ENCODE measurements at regions not wholly inside any gene's neighbourhood (a gene's known extent, or its start where the extent isn't known, plus 50 kb on each side); places are given as distances from the start of the nearest gene placed in this dataset.

GRCh38 chr1:185439727-185440415 lies 122.8 kb upstream of the IVNS1ABP start:
- TF ChIP-seq ZNF512 (CRISPR knock-in tag; IDR thresholded peaks at IDR 0.05) (no peak), ATF7 (IDR thresholded peaks at IDR 0.05) (peak; percentile 36; the same call in 1 of the 2 replicates), ATF7 (CRISPR knock-in tag; IDR thresholded peaks at IDR 0.05) (no peak)
- Histone ChIP-seq H3K27me3 (ENCODE audit: control insufficient read depth in 1 of 2, insufficient read depth in 2 of 2, low read length in 2 of 2) (no peaks in the 10 kb centered on the region), H3K4me3 (replicated peaks in 1 of 3; ENCODE audit: insufficient read depth in 1 of 3, low read depth in 2 of 3, low read length in 3 of 3) (no peak overlapping the region), H3K9ac (ENCODE audit: insufficient read depth, low read depth, low read length) (no peak overlapping the region), H2AFZ (ENCODE audit: low read length) (no peak overlapping the region), H4K20me1 (ENCODE audit: insufficient read depth, low read length) (no peaks in the 10 kb centered on the region), H3K9me3 (ENCODE audit: low read length) (no peaks in the 10 kb centered on the region), H3K27ac (ENCODE audit: extremely low read length, insufficient read depth, low read length) (no peak overlapping the region), H3K4me2 (ENCODE audit: low read depth, low read length) (no peak overlapping the region), H3K79me2 (ENCODE audit: insufficient read depth, low read length) (no peaks in the 10 kb centered on the region), H3K36me3 (replicated peaks in 1 of 2; ENCODE audit: control insufficient read depth in 1 of 2, insufficient read depth in 2 of 2, low read length in 2 of 2) (no peaks in the 10 kb centered on the region), H3K4me1 (ENCODE audit: insufficient read depth, low read length) (no peaks in the 10 kb centered on the region)
- no TSS peak for BruUV-seq (replicated peaks)
- DNase-seq (ENCODE audit: low spot score) (no peak), FAIRE-seq (no peak), ATAC-seq (no peak)
- ChIA-PET CTCF (ENCODE audit: low intra/inter-chr PET ratio, low total read pairs) (no interaction called here), POLR2A (no interaction called here)
- intact Hi-C loops (cut with micrococcal nuclease; ENCODE audit: unreplicated experiment): no loop called here
- WGBS (ENCODE audit: low lambda C conversion rate): 0% methylated on average over 1 of the region's 1 CpG
- in situ Hi-C loops (cut with HindIII; ENCODE audit: extremely low pct_ligation_motif_present, low pct_unique_long_range_greater_than_20kb): no loop called here

- Histone ChIP-seq H3K4me3 (replicated peaks in 1 of 3; ENCODE audit: insufficient read depth in 1 of 3, low read depth in 2 of 3, low read length in 3 of 3) (no peak overlapping the region), H3K9ac (ENCODE audit: insufficient read depth, low read depth, low read length) (no peak overlapping the region), H3K4me1 (ENCODE audit: insufficient read depth, low read length) (no peaks in the 10 kb centered on the region), H2AFZ (ENCODE audit: low read length) (no peak overlapping the region), H3K27me3 (ENCODE audit: control insufficient read depth in 1 of 2, insufficient read depth in 2 of 2, low read length in 2 of 2) (no peaks in the 10 kb centered on the region), H3K9me3 (ENCODE audit: low read length) (no peaks in the 10 kb centered on the region), H4K20me1 (ENCODE audit: insufficient read depth, low read length) (no peaks in the 10 kb centered on the region), H3K4me2 (ENCODE audit: low read depth, low read length) (no peak overlapping the region), H3K79me2 (ENCODE audit: insufficient read depth, low read length) (no peaks in the 10 kb centered on the region), H3K27ac (ENCODE audit: extremely low read length, insufficient read depth, low read length) (no peak overlapping the region), H3K36me3 (replicated peaks in 1 of 2; ENCODE audit: control insufficient read depth in 1 of 2, insufficient read depth in 2 of 2, low read length in 2 of 2) (no peaks in the 10 kb centered on the region)
- ChIA-PET POLR2A (no interaction called here), CTCF (ENCODE audit: low intra/inter-chr PET ratio, low total read pairs) (no interaction called here)
- in situ Hi-C loops (cut with HindIII; ENCODE audit: extremely low pct_ligation_motif_present, low pct_unique_long_range_greater_than_20kb): no loop called here
- BruUV-seq (replicated peaks): no TSS peak
- no peak for DNase-seq (ENCODE audit: low spot score)
- no peak for FAIRE-seq
- no peak for ATAC-seq
- intact Hi-C loops (cut with micrococcal nuclease; ENCODE audit: unreplicated experiment): no loop called here
- TF ChIP-seq, protein P1, sequence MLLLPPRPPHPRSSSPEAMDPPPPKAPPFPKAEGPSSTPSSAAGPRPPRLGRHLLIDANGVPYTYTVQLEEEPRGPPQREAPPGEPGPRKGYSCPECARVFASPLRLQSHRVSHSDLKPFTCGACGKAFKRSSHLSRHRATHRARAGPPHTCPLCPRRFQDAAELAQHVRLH (CRISPR knock-in tag; IDR thresholded peaks at IDR 0.05; ENCODE audit: borderline replicate concordance, low read depth): no peak
- TF ChIP-seq ZNF703 (CRISPR knock-in tag; IDR thresholded peaks at IDR 0.05; ENCODE audit: borderline replicate concordance): no peak
- TF ChIP-seq ZMYM3 (CRISPR knock-in tag; IDR thresholded peaks at IDR 0.05): no peak
- TF ChIP-seq ZNF543 (CRISPR knock-in tag; IDR thresholded peaks at IDR 0.05): no peak
- TF ChIP-seq SMAD1 (CRISPR knock-in tag; IDR thresholded peaks at IDR 0.05; ENCODE audit: borderline replicate concordance, low read depth): no peak
- TF ChIP-seq ZNF451 (CRISPR knock-in tag; IDR thresholded peaks at IDR 0.05): no peak
- TF ChIP-seq NR2C2 (CRISPR knock-in tag; IDR thresholded peaks at IDR 0.05; ENCODE audit: borderline replicate concordance): no peak
- no peak for TF ChIP-seq ZC3H4 (CRISPR knock-in tag; IDR thresholded peaks at IDR 0.05; ENCODE audit: borderline replicate concordance)
- no peak for TF ChIP-seq LRRFIP1 (CRISPR knock-in tag; conservative IDR thresholded peaks at IDR 0.05)
- TF ChIP-seq ZC3H13 (CRISPR knock-in tag; IDR thresholded peaks at IDR 0.05): no peak
- TF ChIP-seq ATAD3A (CRISPR knock-in tag; IDR thresholded peaks at IDR 0.05): no peak
These were observed 121.9 kb upstream of the IVNS1ABP start for GRCh38 chr1:185438936-185439335.
